GM12801 (cell line): ENCODE measurements at regions not wholly inside any gene's neighbourhood (a gene's known extent, or its start where the extent isn't known, plus 50 kb on each side); places are given as distances from the start of the nearest gene placed in this dataset.

Source experiments
- CTCF ChIP-seq: IDR thresholded peaks from one replicate; pipeline ENCODE4 v1.5.1; 2011; ENCODE audit warnings: control low read depth; ENCODE audit not compliant: insufficient read length; ENCODE audit errors: extremely low read depth

- TF ChIP-seq CTCF, result no peak
Observed at GRCh38 chr5:68432682-68433081, 217.1 kb downstream of the PIK3R1 start.

- no peak for TF ChIP-seq CTCF
Observed at GRCh38 chr5:68433526-68433922, 218.0 kb downstream of the PIK3R1 start.

GRCh38 chr5:68433923-68434879, 218.6 kb downstream of the PIK3R1 start:
- no peak for TF ChIP-seq CTCF

GRCh38 chr5:68435611-68436010, 220.1 kb downstream of the PIK3R1 start:
- TF ChIP-seq CTCF, result no peak

- no peak for TF ChIP-seq CTCF
Observed at GRCh38 chr5:68436686-68437520, 221.3 kb downstream of the PIK3R1 start.

GRCh38 chr5:68438876-68439275, 223.3 kb downstream of the PIK3R1 start:
- TF ChIP-seq CTCF, result no peak

GRCh38 chr5:68440245-68440644, 224.7 kb downstream of the PIK3R1 start:
- TF ChIP-seq CTCF, result no peak
